Neural progenitor cell (in vitro differentiated cells): ENCODE measurements at regions not wholly inside any gene's neighbourhood (a gene's known extent, or its start where the extent isn't known, plus 50 kb on each side); places are given as distances from the start of the nearest gene placed in this dataset.

Source experiments
- DNase-seq: peaks from one replicate; pipeline ENCODE4 v3.0.0-alpha.2; 2016; ENCODE audit warnings: low spot score
- H2AFZ ChIP-seq: fragments of 200-600 bp; sonication (generic); replicated peaks from 2 replicates; pipeline ENCODE4 v1.6.1; 2016; ENCODE audit warnings: antibody characterized with exemption
- H3F3A ChIP-seq: fragments of 200-600 bp; sonication (generic); 2 replicates; pipeline ENCODE4 v1.6.1; 2016; ENCODE audit warnings: antibody characterized with exemption, low read depth
- H3K27ac ChIP-seq: fragments of 200-600 bp; sonication (generic); 2 replicates; pipeline ENCODE4 v1.5.1; 2016; ENCODE audit warnings: mild to moderate bottlenecking
- H3K27me3 ChIP-seq: fragments of 200-600 bp; sonication (generic); 2 replicates; pipeline ENCODE4 v1.6.1; 2016; ENCODE audit warnings: mild to moderate bottlenecking, moderate library complexity
- H3K36me3 ChIP-seq: fragments of 200-600 bp; sonication (generic); 2 replicates; pipeline ENCODE4 v1.5.1; 2016
- H3K4me1 ChIP-seq: fragments of 200-600 bp; sonication (generic); 2 replicates; pipeline ENCODE4 v1.6.1; 2016; ENCODE audit warnings: mixed run types
- H3K4me2 ChIP-seq: fragments of 200-600 bp; sonication (generic); 2 replicates; pipeline ENCODE4 v1.6.1; 2016
- H3K4me3 ChIP-seq: fragments of 200-600 bp; sonication (generic); 2 replicates; pipeline ENCODE4 v1.5.1; 2016
- H3K79me2 ChIP-seq: fragments of 200-600 bp; sonication (generic); 2 replicates; pipeline ENCODE4 v1.6.1; 2016; ENCODE audit warnings: low read depth
- H3K9ac ChIP-seq: fragments of 200-600 bp; sonication (generic); 2 replicates; pipeline ENCODE4 v1.6.1; 2016
- H3K9me3 ChIP-seq: fragments of 200-600 bp; sonication (generic); 2 replicates; pipeline ENCODE4 v1.5.1; 2016; ENCODE audit warnings: low read depth
- H4K20me1 ChIP-seq: fragments of 200-600 bp; sonication (generic); 2 replicates; pipeline ENCODE4 v1.6.1; 2016; ENCODE audit warnings: low read depth
- H3K27ac Mint-ChIP-seq: 3 replicates; pipeline ENCODE4 v1.8.0; 2021; ENCODE audit warnings: mixed read lengths
- H3K27me3 Mint-ChIP-seq: 2 replicates; pipeline ENCODE4 v1.8.0; 2022; ENCODE audit warnings: low read depth, mild to moderate bottlenecking, inconsistent platforms, moderate library complexity, mixed read lengths; ENCODE audit not compliant: insufficient read depth
- H3K36me3 Mint-ChIP-seq: 3 replicates; pipeline ENCODE4 v1.8.0; 2021; ENCODE audit warnings: mixed read lengths
- H3K4me1 Mint-ChIP-seq: 3 replicates; pipeline ENCODE4 v1.8.0; 2021; ENCODE audit warnings: mixed read lengths
- H3K4me3 Mint-ChIP-seq: 3 replicates; pipeline ENCODE4 v1.8.0; 2021; ENCODE audit warnings: mild to moderate bottlenecking, moderate library complexity, mixed read lengths
- H3K9me3 Mint-ChIP-seq: 3 replicates; pipeline ENCODE4 v1.8.0; 2020; ENCODE audit warnings: mixed read lengths
- CTCF ChIP-seq: fragments of 200-600 bp; sonication (generic); IDR thresholded peaks from 2 replicates; pipeline ENCODE4 v1.5.1; 2017; ENCODE audit warnings: antibody characterized with exemption, mild to moderate bottlenecking
- EZH2 ChIP-seq: fragments of 200-600 bp; sonication (generic); IDR thresholded peaks from 2 replicates; pipeline ENCODE4 v1.6.1; 2017; ENCODE audit warnings: antibody characterized with exemption, mild to moderate bottlenecking, moderate library complexity
- EZH2phosphoT487 ChIP-seq: fragments of 200-600 bp; sonication (generic); IDR thresholded peaks from 2 replicates; pipeline ENCODE4 v1.6.1; 2017; ENCODE audit warnings: antibody characterized with exemption

GRCh38 chr18:10239991-10240634, 214.3 kb upstream of the APCDD1 start:
- DNase-seq: no peak
- Mint-ChIP-seq H3K4me1 (peaks cover 26% of the 10 kb centered on the region), H3K4me3 (no peak overlapping the region), H3K27ac (no peak overlapping the region), H3K27me3 (peaks cover 11% of the 10 kb centered on the region), H3K9me3 (peaks cover 3% of the 10 kb centered on the region), H3K36me3 (no peaks in the 10 kb centered on the region)
- no peaks in the 10 kb centered on the region for H4K20me1 ChIP-seq
- no peaks in the 10 kb centered on the region for H3K36me3 ChIP-seq
- H3K4me3 ChIP-seq: no peak overlapping the region
- H3K4me1 ChIP-seq: peaks cover 4% of the 10 kb centered on the region
- H3F3A ChIP-seq: no peaks in the 10 kb centered on the region
- no peak overlapping the region for H2AFZ ChIP-seq
- no peak overlapping the region for H3K9ac ChIP-seq
- H3K27me3 ChIP-seq: no peaks in the 10 kb centered on the region
- H3K27ac ChIP-seq: no peak overlapping the region
- no peaks in the 10 kb centered on the region for H3K79me2 ChIP-seq
- H3K4me2 ChIP-seq: no peak overlapping the region
- no peaks in the 10 kb centered on the region for H3K9me3 ChIP-seq
- TF ChIP-seq CTCF (no peak), EZH2 (no peak), EZH2phosphoT487 (no peak)

GRCh38 chr18:10240973-10241372, 213.5 kb upstream of the APCDD1 start:
- H3K4me3 ChIP-seq: no peak overlapping the region
- peaks cover 6% of the 10 kb centered on the region for H3K9me3 Mint-ChIP-seq
- no peaks in the 10 kb centered on the region for H3K27me3 ChIP-seq
- peaks cover 12% of the 10 kb centered on the region for H3K27me3 Mint-ChIP-seq
- no peaks in the 10 kb centered on the region for H3K36me3 ChIP-seq
- H3K9me3 ChIP-seq: no peaks in the 10 kb centered on the region
- no peak for DNase-seq
- H3K4me3 Mint-ChIP-seq: no peak overlapping the region
- TF ChIP-seq EZH2phosphoT487: no peak
- TF ChIP-seq CTCF: no peak
- no peak for TF ChIP-seq EZH2
- H2AFZ ChIP-seq: no peak overlapping the region
- no peaks in the 10 kb centered on the region for H3F3A ChIP-seq
- no peak overlapping the region for H3K4me2 ChIP-seq
- H3K36me3 Mint-ChIP-seq: no peaks in the 10 kb centered on the region
- H3K9ac ChIP-seq: no peak overlapping the region
- no peaks in the 10 kb centered on the region for H4K20me1 ChIP-seq
- no peak overlapping the region for H3K27ac ChIP-seq
- no peak overlapping the region for H3K27ac Mint-ChIP-seq
- H3K4me1 ChIP-seq: peaks cover 4% of the 10 kb centered on the region
- peaks cover 30% of the 10 kb centered on the region for H3K4me1 Mint-ChIP-seq
- no peaks in the 10 kb centered on the region for H3K79me2 ChIP-seq

GRCh38 chr18:10241579-10241978, 212.9 kb upstream of the APCDD1 start:
- Histone ChIP-seq H3K4me2 (no peak overlapping the region), H3K79me2 (no peaks in the 10 kb centered on the region), H3K4me1 (peaks cover 4% of the 10 kb centered on the region), H3K27ac (no peak overlapping the region), H3K9ac (no peak overlapping the region), H3K4me3 (no peak overlapping the region), H3K9me3 (no peaks in the 10 kb centered on the region), H3K27me3 (no peaks in the 10 kb centered on the region), H4K20me1 (no peaks in the 10 kb centered on the region), H3K36me3 (no peaks in the 10 kb centered on the region), H3F3A (no peaks in the 10 kb centered on the region), H2AFZ (no peak overlapping the region)
- Mint-ChIP-seq H3K27me3 (peaks cover 13% of the 10 kb centered on the region), H3K4me1 (peaks cover 30% of the 10 kb centered on the region), H3K4me3 (no peak overlapping the region), H3K27ac (no peak overlapping the region), H3K36me3 (no peaks in the 10 kb centered on the region), H3K9me3 (peaks cover 3% of the 10 kb centered on the region)
- no peak for DNase-seq
- no peak for TF ChIP-seq EZH2phosphoT487
- no peak for TF ChIP-seq CTCF
- no peak for TF ChIP-seq EZH2
